HCT116 (cell line): ENCODE measurements at regions not wholly inside any gene's neighbourhood (a gene's known extent, or its start where the extent isn't known, plus 50 kb on each side); places are given as distances from the start of the nearest gene placed in this dataset.

Source experiments
- ATAC-seq: fragments of 200-7000 bp; cut with Tn5 transposase; 2 replicates; pipeline ENCODE4 v1.9.1; 2020; ENCODE audit warnings: mild to moderate bottlenecking, moderate library complexity
- BruUV-seq: library from RNA; stranded (reverse); fragments of 400-500 nt; replicated peaks from 2 replicates; lab custom pipeline; 2021; lab: Mats Ljungman, UMichigan
- CTCF ChIA-PET: fragments of 300-600 bp; sonication (Branson Sonifier 250); formaldehyde crosslinking; loops from one replicate; lab custom pipeline; 2021; ENCODE audit warnings: antibody characterized with exemption; lab: Charles Lee
- POLR2A ChIA-PET: fragments of 300-600, 350-600 bp; sonication (Branson Sonifier 250); formaldehyde crosslinking; loops from one replicate; lab custom pipeline; 2021; ENCODE audit warnings: antibody characterized with exemption; lab: Charles Lee
- RAD21 ChIA-PET, 2 experiments: fragments of 300-600 bp; sonication (Branson Sonifier 250); formaldehyde crosslinking; loops; one replicate each; lab custom pipeline; 2023; ENCODE audit warnings: low total read pairs in 2 of 2; ENCODE audit not compliant: uncharacterized antibody in 2 of 2, unreplicated experiment in 2 of 2, low non-redundant PET in 1 of 2; lab: Charles Lee
- DNase-seq: peaks from one replicate; pipeline ENCODE4 v3.0.0-alpha.2; 2010; ENCODE audit warnings: low read depth, low spot score
- H2AFZ ChIP-seq: fragments of 200-600 bp; shearing (Covaris generic), sonication (generic); 2 replicates; pipeline ENCODE4 v1.6.1; 2017; ENCODE audit warnings: low read depth, mixed run types, mixed read lengths, antibody characterized with exemption, low read length; ENCODE audit not compliant: poor library complexity, severe bottlenecking
- H3K27ac ChIP-seq: 2 replicates; pipeline ENCODE4 v1.5.1; 2012; ENCODE audit warnings: low read depth, low read length
- H3K27me3 ChIP-seq: fragments of 200-600 bp; sonication (generic); 2 replicates; pipeline ENCODE4 v1.6.1; 2016; ENCODE audit warnings: mixed run types, low read length, mixed read lengths; ENCODE audit not compliant: insufficient read depth
- H3K36me3 ChIP-seq, 2 experiments: fragments of 200-500 bp in 1 of 2; fragments of 200-600 bp in 1 of 2; sonication (Bioruptor generic) in 1 of 2; sonication (generic) in 1 of 2; 2 replicates each; pipeline versions ENCODE4 v1.5.1 to v1.6.1; 2014 to 2016; ENCODE audit warnings: low read length in 2 of 2, inconsistent platforms in 1 of 2, mixed read lengths in 1 of 2, mixed run types in 1 of 2; ENCODE audit not compliant: insufficient read depth in 2 of 2, control insufficient read depth in 1 of 2
- H3K4me1 ChIP-seq, 2 experiments: fragments of 200-600 bp in 1 of 2; sonication (generic) in 1 of 2; 2 replicates each; pipeline versions ENCODE4 v1.5.1 to v1.6.1; 2012 to 2017; ENCODE audit warnings: low read length in 2 of 2, inconsistent platforms in 1 of 2, mild to moderate bottlenecking in 1 of 2, mixed read lengths in 1 of 2, mixed run types in 1 of 2, moderate library complexity in 1 of 2; ENCODE audit not compliant: insufficient read depth in 2 of 2, control insufficient read depth in 1 of 2
- H3K4me2 ChIP-seq: fragments of 200-600 bp; sonication (generic); 2 replicates; pipeline ENCODE4 v1.6.1; 2017; ENCODE audit warnings: mixed run types, low read length, mixed read lengths
- H3K4me3 ChIP-seq, 2 experiments: fragments of 200-600 bp in 1 of 2; sonication (generic) in 1 of 2; replicated peaks in 1 of 2; 2 replicates each; pipeline ENCODE4 v1.5.1; 2011 to 2016; ENCODE audit warnings: low read length in 2 of 2, control low read depth in 1 of 2, low read depth in 1 of 2, mild to moderate bottlenecking in 1 of 2, mixed read lengths in 1 of 2, mixed run types in 1 of 2
- H3K79me2 ChIP-seq: fragments of 200-600 bp; sonication (generic); 2 replicates; pipeline ENCODE4 v1.6.1; 2017; ENCODE audit warnings: mild to moderate bottlenecking, mixed run types, low read length, moderate library complexity, mixed read lengths; ENCODE audit not compliant: insufficient read depth
- H3K9ac ChIP-seq: fragments of 200-600 bp; sonication (generic); 2 replicates; pipeline ENCODE4 v1.6.1; 2016; ENCODE audit warnings: low read length, mixed read lengths
- H3K9me2 ChIP-seq: fragments of 200-600 bp; sonication (generic), shearing (Covaris generic); 2 replicates; pipeline ENCODE4 v1.6.1; 2017; ENCODE audit warnings: mixed run types, mild to moderate bottlenecking, moderate library complexity; ENCODE audit not compliant: insufficient read depth
- H3K9me3 ChIP-seq, 2 experiments: fragments of 200-500 bp in 1 of 2; fragments of 200-600 bp in 1 of 2; sonication (Bioruptor generic) in 1 of 2; sonication (generic) in 1 of 2; 2 replicates each; pipeline ENCODE4 v1.6.1; 2014 to 2017; ENCODE audit warnings: low read length in 2 of 2, mixed read lengths in 2 of 2, inconsistent platforms in 1 of 2, low read depth in 1 of 2, mild to moderate bottlenecking in 1 of 2, mixed run types in 1 of 2, moderate library complexity in 1 of 2; ENCODE audit not compliant: control insufficient read depth in 1 of 2, insufficient read depth in 1 of 2
- H4K20me1 ChIP-seq: fragments of 200-600 bp; sonication (generic), shearing (Covaris generic); 2 replicates; pipeline ENCODE4 v1.6.1; 2017; ENCODE audit warnings: mixed run types, mild to moderate bottlenecking, moderate library complexity; ENCODE audit not compliant: insufficient read depth
- CEBPB ChIP-seq: IDR thresholded peaks from 2 replicates; pipeline ENCODE4 v1.6.1; 2012; ENCODE audit warnings: low read depth
- EGR1 ChIP-seq: IDR thresholded peaks from 2 replicates; pipeline ENCODE4 v1.6.1; 2012; ENCODE audit warnings: low read depth
- ELF1 ChIP-seq: IDR thresholded peaks from 2 replicates; pipeline ENCODE4 v1.6.1; 2012; ENCODE audit warnings: low read depth, borderline replicate concordance
- EZH2 ChIP-seq: fragments of 200-600 bp; sonication (generic); IDR thresholded peaks from 2 replicates; pipeline ENCODE4 v1.6.1; 2017; ENCODE audit warnings: antibody characterized with exemption, mixed run types
- EZH2phosphoT487 ChIP-seq: fragments of 200-600 bp; IDR thresholded peaks from 2 replicates; pipeline ENCODE4 v1.6.1; 2018; ENCODE audit warnings: antibody characterized with exemption, borderline replicate concordance
- FOSL1 ChIP-seq: IDR thresholded peaks from 2 replicates; pipeline ENCODE4 v1.6.1; 2012; ENCODE audit warnings: low read depth
- JUND ChIP-seq: IDR thresholded peaks from 2 replicates; pipeline ENCODE4 v1.6.1; 2012
- POLR2A ChIP-seq: IDR thresholded peaks from 2 replicates; pipeline ENCODE4 v1.7.0; 2011; ENCODE audit warnings: borderline replicate concordance; ENCODE audit not compliant: insufficient read depth, insufficient read length; ENCODE audit errors: extremely low read depth
- POLR2AphosphoS5 ChIP-seq: IDR thresholded peaks from 2 replicates; pipeline ENCODE4 v1.6.1; 2011; ENCODE audit warnings: mild to moderate bottlenecking, low read depth, low read length, moderate library complexity
- REST ChIP-seq: IDR thresholded peaks from 2 replicates; pipeline ENCODE4 v1.6.1; 2012; ENCODE audit warnings: low read depth
- SIN3A ChIP-seq: IDR thresholded peaks from 2 replicates; pipeline ENCODE4 v1.6.1; 2012; ENCODE audit warnings: low read depth
- SP1 ChIP-seq: IDR thresholded peaks from 2 replicates; pipeline ENCODE4 v1.6.1; 2012; ENCODE audit warnings: low read depth
- SRF ChIP-seq: IDR thresholded peaks from 2 replicates; pipeline ENCODE4 v1.6.1; 2012; ENCODE audit warnings: low read depth
- TCF7L2 ChIP-seq: IDR thresholded peaks from 2 replicates; pipeline ENCODE4 v1.7.0; 2011; ENCODE audit warnings: borderline replicate concordance, inconsistent platforms; ENCODE audit not compliant: insufficient read depth, insufficient read length; ENCODE audit errors: extremely low read depth
- YY1 ChIP-seq: IDR thresholded peaks from 2 replicates; pipeline ENCODE4 v1.6.1; 2011; ENCODE audit warnings: low read length, low read depth, moderate library complexity, mild to moderate bottlenecking; ENCODE audit not compliant: insufficient replicate concordance; ENCODE audit errors: extremely low read depth
- ZBTB33 ChIP-seq: IDR thresholded peaks from 2 replicates; pipeline ENCODE4 v1.6.1; 2011; ENCODE audit warnings: mild to moderate bottlenecking, low read length, moderate library complexity; ENCODE audit not compliant: insufficient replicate concordance; ENCODE audit errors: extremely low read depth
- ZFX ChIP-seq: fragments of 450-650 bp; IDR thresholded peaks from 2 replicates; pipeline ENCODE4 v1.6.1; 2017
- ZNF274 ChIP-seq: fragments of 200-500 bp; sonication (Bioruptor generic); IDR thresholded peaks from 2 replicates; pipeline ENCODE4 v1.6.1; 2014; ENCODE audit warnings: mild to moderate bottlenecking, low read depth, low read length, inconsistent platforms
- intact Hi-C: fragments of 100-400 bp; cut with micrococcal nuclease; formaldehyde crosslinking; loops from 2 replicates; pipeline ENCODE4 v1.10.0; 2022
- TF ChIP-seq, protein P1 (sequence below): IDR thresholded peaks from 2 replicates; pipeline ENCODE4 v1.6.1; 2012
- TF ChIP-seq, protein P2 (sequence below): IDR thresholded peaks from 2 replicates; pipeline ENCODE4 v1.6.1; 2012
- TF ChIP-seq, protein P3 (sequence below), 3 experiments: fragments of 200-600 bp in 1 of 3; sonication (generic) in 1 of 3; IDR thresholded peaks in 2 of 3; conservative IDR thresholded peaks in 1 of 3; 2 replicates each; pipeline ENCODE4 v1.5.1; 2012 to 2017; ENCODE audit warnings: low read depth in 2 of 3, low read length in 2 of 3, antibody characterized with exemption in 1 of 3, borderline replicate concordance in 1 of 3, control low read depth in 1 of 3, mild to moderate bottlenecking in 1 of 3, mixed read lengths in 1 of 3, mixed run types in 1 of 3, moderate library complexity in 1 of 3; ENCODE audit not compliant: insufficient read depth in 1 of 3

- ChIA-PET CTCF (no interaction called here), RAD21 (no interaction called here), POLR2A (no interaction called here)
- Histone ChIP-seq H3K4me2 (peak overlapping the region; percentile 61), H4K20me1 (no peaks in the 10 kb centered on the region), H3K9me2 (no peaks in the 10 kb centered on the region), H2AFZ (peak overlapping the region; percentile 79), H3K9ac (no peak overlapping the region), H3K36me3 (no peaks in the 10 kb centered on the region), H3K4me3 (peak overlapping the region in 1 of 2 experiments; percentile 11; a peak in 2 of 4 replicates), H3K79me2 (no peaks in the 10 kb centered on the region), H3K4me1 (peaks cover 31 to 34% of the 10 kb centered on the region in 2 experiments), H3K27me3 (no peaks in the 10 kb centered on the region), H3K9me3 (no peaks in the 10 kb centered on the region), H3K27ac (peak overlapping the region; percentile 79)
- ATAC-seq (peak; percentile 89), DNase-seq (peak; percentile 71)
- intact Hi-C loops = no loop called here
- no TSS peak for BruUV-seq
- TF ChIP-seq, protein P1, sequence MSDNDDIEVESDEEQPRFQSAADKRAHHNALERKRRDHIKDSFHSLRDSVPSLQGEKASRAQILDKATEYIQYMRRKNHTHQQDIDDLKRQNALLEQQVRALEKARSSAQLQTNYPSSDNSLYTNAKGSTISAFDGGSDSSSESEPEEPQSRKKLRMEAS = no peak
- TF ChIP-seq JUND (peak; percentile 95), REST (no peak), CEBPB (peak; percentile 60), EGR1 (peak; percentile 41; the same call in 1 of the 2 replicates), ZNF274 (no peak), SP1 (peak; percentile 81), ZFX (no peak), SRF (peak; percentile 89), ZBTB33 (no peak), EZH2phosphoT487 (no peak), EZH2 (no peak), ELF1 (0 out of 2 replicates have a peak, but pooled peaks have one; percentile 24), YY1 (no peak), FOSL1 (peak; percentile 92), POLR2A (no peak), POLR2AphosphoS5 (peak; percentile 49), TCF7L2 (peak; percentile 77), SIN3A (peak; percentile 50; the same call in 1 of the 2 replicates)
- TF ChIP-seq, protein P2, sequence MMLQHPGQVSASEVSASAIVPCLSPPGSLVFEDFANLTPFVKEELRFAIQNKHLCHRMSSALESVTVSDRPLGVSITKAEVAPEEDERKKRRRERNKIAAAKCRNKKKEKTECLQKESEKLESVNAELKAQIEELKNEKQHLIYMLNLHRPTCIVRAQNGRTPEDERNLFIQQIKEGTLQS = peak; percentile 47; the same call in 1 of the 2 replicates
- TF ChIP-seq, protein P3, sequence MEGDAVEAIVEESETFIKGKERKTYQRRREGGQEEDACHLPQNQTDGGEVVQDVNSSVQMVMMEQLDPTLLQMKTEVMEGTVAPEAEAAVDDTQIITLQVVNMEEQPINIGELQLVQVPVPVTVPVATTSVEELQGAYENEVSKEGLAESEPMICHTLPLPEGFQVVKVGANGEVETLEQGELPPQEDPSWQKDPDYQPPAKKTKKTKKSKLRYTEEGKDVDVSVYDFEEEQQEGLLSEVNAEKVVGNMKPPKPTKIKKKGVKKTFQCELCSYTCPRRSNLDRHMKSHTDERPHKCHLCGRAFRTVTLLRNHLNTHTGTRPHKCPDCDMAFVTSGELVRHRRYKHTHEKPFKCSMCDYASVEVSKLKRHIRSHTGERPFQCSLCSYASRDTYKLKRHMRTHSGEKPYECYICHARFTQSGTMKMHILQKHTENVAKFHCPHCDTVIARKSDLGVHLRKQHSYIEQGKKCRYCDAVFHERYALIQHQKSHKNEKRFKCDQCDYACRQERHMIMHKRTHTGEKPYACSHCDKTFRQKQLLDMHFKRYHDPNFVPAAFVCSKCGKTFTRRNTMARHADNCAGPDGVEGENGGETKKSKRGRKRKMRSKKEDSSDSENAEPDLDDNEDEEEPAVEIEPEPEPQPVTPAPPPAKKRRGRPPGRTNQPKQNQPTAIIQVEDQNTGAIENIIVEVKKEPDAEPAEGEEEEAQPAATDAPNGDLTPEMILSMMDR (IDR thresholded peaks at IDR 0.05 in 2 of 3, conservative IDR thresholded peaks at IDR 0.05 in 1 of 3; ENCODE audit: borderline replicate concordance in 1 of 3, insufficient read depth in 1 of 3, low read depth in 2 of 3, low read length in 2 of 3) = no peak
Measured at GRCh38 chr1:199272628-199273086, 633.8 kb downstream of the PTPRC start.
